NOMO-1 treated with dmso at 0.1 percent for 144 hours (cell line): ENCODE measurements at regions not wholly inside any gene's neighbourhood (a gene's known extent, or its start where the extent isn't known, plus 50 kb on each side); places are given as distances from the start of the nearest gene placed in this dataset.
"Not testable (repeated sequence)": the region's sequence is repeated elsewhere in the genome, so short reads cannot be mapped to it uniquely, and the experiment has no call there.

Source experiments
- DNase-seq: peaks from one replicate; lab custom pipeline; 2025; ENCODE audit not compliant: unreplicated experiment; lab: John Stamatoyannopoulos, UW

DNA sequence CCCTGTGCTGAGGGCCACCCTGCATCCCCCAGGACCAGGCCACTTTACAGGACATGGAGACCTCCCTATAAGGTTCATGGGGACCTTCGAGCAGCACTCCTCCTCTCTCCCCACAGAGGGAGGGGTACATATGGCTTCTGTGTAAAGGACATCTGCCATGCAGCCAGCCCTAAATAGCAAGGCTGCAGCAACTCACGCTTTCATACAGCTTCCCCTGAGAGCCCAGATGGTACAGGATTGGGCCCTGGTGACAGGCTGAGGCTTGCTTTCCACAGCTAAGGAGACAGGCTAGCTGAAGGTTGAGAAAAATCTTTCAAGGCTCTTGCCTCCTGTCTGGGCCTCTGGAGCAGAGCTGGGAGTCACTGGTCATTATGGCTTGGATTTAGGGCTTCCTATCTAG lies 147.0 kb upstream of the ZNF366 start:
- no peak for DNase-seq

DNA sequence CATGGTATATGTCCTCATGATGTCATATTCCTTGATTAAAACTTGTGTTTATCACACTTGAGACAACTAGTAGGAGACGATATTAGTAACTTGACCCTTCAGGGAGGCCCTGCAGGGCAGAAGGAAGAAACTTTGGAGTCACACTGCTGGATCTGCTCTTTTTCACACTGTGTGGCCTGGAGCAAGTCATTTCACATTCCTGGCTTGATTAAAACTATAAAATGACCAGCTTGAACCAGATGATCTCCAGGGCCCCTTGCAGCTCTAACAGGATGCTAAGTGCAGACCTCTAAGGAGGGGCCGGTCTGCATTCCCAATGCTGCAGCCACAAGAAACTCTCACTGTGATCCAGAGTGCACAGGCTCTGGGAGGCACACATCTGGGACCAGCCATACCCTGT lies 146.4 kb upstream of the ZNF366 start:
- DNase-seq: no peak

GRCh38 chr5:72651779-72652178 lies 144.6 kb upstream of the ZNF366 start:
- no peak for DNase-seq

DNA sequence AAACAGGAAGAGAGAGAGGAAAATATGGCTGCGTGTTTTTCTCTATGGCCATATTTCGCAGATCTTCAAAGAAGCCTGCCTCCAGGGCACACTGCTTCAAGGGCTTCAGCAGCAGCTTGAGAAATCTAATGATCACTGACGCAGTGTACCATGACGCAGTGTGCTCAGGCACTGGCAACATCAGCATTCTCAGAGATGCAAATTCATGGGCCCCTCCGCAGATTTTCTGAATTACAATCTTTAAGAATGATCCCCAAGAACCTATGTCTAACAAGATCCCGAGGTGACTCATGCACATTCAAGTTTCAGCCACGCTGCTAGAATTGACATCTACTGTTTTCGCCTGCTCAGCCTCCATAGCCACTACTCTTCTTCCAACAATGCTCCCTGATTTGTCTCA lies 143.9 kb upstream of the ZNF366 start:
- no peak for DNase-seq

DNA sequence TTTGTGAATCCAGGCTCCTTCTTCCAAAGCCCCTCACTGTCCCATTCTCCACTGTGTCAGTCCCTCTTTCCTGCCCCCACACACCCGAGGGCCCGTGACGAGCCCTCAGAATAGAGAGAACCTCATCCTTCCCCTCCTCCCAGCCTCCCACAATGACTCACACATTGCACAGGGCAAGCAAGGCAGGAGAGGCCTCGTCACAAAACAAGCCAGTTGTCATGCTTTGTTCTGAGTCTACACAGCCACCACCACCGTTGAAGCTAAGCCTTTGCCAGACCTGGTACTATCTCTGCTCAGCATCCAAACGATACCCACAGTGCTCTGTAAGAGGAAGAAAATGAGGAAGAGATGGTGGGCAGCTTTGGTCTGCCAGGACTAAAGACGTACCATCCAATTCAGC lies 142.2 kb upstream of the ZNF366 start:
- no peak for DNase-seq

- DNase-seq: no peak
Measured at GRCh38 chr5:72648480-72648879, 141.3 kb upstream of the ZNF366 start.

DNA sequence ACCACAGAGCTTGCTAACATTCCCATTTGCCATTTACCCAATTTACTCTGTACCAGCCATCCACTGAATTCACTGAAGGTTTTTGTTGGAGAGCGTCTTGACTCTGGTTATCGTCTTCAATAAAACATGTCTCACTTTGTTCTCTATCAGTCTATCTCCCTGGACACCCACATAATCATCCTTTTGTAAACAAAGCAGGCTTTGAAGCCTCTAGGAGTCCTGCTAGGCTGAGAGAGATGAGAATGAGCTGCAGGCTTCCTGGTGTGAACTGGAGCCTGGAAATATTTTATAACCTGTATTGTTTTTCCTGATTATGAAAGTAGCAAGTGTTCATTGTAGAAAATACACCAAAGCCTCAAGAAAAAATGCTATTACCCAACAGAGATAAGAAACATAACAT lies 140.6 kb upstream of the ZNF366 start:
- DNase-seq: no peak

DNA sequence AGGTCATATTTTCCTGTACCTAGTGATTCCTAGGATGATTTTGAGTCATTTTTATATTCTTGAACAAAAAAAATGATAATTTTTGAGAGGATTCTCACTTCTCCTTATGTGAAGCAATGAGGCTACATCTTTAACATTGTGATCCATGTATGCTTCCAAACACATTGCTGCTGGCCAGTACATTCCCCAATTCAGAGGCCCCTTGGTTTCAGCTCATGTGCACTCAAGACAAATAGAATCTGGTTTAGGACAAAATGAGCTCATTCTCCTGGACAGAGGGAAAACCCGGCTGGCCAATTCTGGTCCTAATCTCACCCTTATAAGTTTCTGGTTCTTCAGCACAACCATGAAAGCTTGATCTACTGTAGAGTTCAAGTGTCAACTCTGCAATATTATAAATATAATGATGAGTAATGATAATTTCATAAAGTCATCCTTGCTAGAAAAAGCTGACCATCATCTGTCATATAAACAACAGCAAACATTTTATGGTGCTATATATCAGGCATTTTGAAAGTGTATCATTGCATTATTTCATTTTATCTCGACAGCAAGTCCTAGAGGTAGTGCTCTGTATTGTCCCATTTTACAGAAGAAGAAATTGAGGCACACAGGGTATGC lies 139.1 kb upstream of the ZNF366 start:
- DNase-seq: no peak

DNA sequence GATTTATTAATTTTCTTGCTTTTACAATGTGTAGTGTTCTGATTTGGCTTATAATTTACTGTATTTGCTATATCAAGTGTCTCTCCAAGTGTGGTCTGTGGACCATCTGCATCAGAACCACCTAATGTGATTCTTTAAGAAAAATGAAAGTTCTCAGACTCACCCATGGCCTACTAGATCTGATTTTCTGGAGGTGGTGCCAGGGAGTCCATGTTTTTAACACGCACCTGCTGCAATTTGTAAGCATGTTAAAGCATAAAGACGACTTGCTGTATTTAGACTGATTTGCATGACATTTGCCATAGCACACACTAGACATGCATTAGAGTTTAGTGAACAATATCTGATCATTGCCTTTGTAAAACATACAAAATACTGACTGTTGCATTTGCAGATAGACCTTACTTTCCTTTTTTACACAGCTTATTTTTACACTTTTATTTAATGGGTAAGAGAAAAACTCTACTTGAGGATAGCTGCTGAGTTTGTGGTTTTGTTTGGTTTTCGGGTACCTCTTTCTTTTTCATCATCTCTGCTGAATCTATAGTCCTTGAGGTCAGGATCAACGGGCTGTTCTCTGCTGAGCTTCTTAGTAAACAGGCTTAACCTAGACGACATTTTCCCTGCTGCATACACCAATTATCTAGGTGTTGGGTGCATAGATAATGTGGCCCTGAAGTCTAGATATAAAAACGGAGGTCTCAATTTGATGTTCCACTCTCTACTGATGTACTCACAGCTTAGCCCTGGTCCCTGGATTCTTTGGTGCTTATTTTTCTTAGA lies 138.0 kb upstream of the ZNF366 start:
- DNase-seq: no peak

- peak; percentile 10 for DNase-seq
Measured at GRCh38 chr5:72644296-72644695, 137.1 kb upstream of the ZNF366 start.

- DNase-seq: no peak
Measured at GRCh38 chr5:72641164-72641563, 134.0 kb upstream of the ZNF366 start.

DNA sequence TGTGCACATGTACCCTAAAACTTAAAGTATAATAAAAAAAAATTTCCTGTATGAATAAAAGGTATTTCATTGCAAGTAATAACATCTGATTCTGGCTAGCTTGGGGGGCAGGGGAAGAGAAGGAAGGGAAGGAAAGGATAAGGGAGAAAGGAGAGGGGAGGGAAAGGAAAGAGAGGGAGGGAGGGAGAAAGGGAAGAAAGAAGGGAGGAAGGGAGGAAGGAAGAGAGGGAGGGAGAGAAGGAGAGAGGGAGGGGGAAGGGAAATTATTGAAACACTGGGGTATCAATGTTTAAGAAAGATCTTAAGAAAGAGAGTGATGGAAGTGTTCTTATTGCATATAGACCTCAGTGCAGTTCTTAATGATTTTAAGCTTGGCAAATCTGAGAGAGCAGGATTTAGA lies 129.8 kb upstream of the ZNF366 start:
- DNase-seq: no peak

GRCh38 chr5:72636565-72636964 lies 129.4 kb upstream of the ZNF366 start:
- DNase-seq: not testable (repeated sequence)

- DNase-seq: no peak
Measured at GRCh38 chr5:72634444-72634843, 127.2 kb upstream of the ZNF366 start.

DNA sequence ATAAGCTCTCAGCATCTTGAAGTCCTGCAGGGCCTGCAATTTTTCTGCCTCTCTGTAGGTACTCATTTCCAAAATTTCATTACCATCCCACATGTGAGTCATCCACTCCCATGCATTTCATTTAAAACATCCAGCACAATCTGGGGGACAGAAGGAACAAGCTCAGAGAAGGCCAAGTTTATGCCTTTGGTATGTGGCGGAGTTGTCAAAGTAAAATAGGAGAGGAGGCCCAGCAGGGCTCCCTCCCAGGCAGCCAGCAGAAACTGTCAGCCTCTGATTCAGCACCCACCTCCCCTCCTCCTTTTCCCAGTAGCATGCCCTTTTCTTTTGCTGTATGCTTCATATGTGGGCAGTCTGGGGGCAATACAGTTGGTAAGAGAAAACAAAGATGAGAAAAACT lies 126.4 kb upstream of the ZNF366 start:
- no peak for DNase-seq

- DNase-seq: no peak
Measured at GRCh38 chr5:72633041-72633445, 125.8 kb upstream of the ZNF366 start.

GRCh38 chr5:72630721-72631120 lies 123.5 kb upstream of the ZNF366 start:
- no peak for DNase-seq

GRCh38 chr5:72630081-72630480 lies 122.9 kb upstream of the ZNF366 start:
- no peak for DNase-seq

- no peak for DNase-seq
Measured at GRCh38 chr5:72628771-72629371, 121.7 kb upstream of the ZNF366 start.

- DNase-seq: no peak
Measured at GRCh38 chr5:72625332-72625731, 118.1 kb upstream of the ZNF366 start.

GRCh38 chr5:72624641-72625236 lies 117.5 kb upstream of the ZNF366 start:
- DNase-seq: no peak

- DNase-seq: no peak
Measured at GRCh38 chr5:72623936-72624335, 116.7 kb upstream of the ZNF366 start.
